ENCODE measurements at regions not wholly inside any gene's neighbourhood (a gene's known extent, or its start where the extent isn't known, plus 50 kb on each side); places are given as distances from the start of the nearest gene placed in this dataset.

- TF ChIP-seq CTCF (IDR thresholded peaks at IDR 0.05): no peak
Observed at GRCh38 chr16:17654571-17654970, 183.8 kb upstream of the XYLT1 start.

GRCh38 chr16:17654142-17654541 lies 183.4 kb upstream of the XYLT1 start:
- no peak for TF ChIP-seq CTCF (IDR thresholded peaks at IDR 0.05)

- TF ChIP-seq CTCF (IDR thresholded peaks at IDR 0.05): no peak
Observed at GRCh38 chr16:17647879-17648872, 177.4 kb upstream of the XYLT1 start.

- no peak for TF ChIP-seq CTCF (IDR thresholded peaks at IDR 0.05)
Observed at GRCh38 chr16:17643935-17644334, 173.2 kb upstream of the XYLT1 start.

GRCh38 chr16:17641990-17642389 lies 171.2 kb upstream of the XYLT1 start:
- no peak for TF ChIP-seq CTCF (IDR thresholded peaks at IDR 0.05)

- TF ChIP-seq CTCF (IDR thresholded peaks at IDR 0.05): no peak
Observed at GRCh38 chr16:17638134-17638533, 167.4 kb upstream of the XYLT1 start.

GRCh38 chr16:17635183-17635582 lies 164.4 kb upstream of the XYLT1 start:
- TF ChIP-seq CTCF (IDR thresholded peaks at IDR 0.05): no peak
